SH-SY5Y (cell line): ENCODE measurements at regions not wholly inside any gene's neighbourhood (a gene's known extent, or its start where the extent isn't known, plus 50 kb on each side); places are given as distances from the start of the nearest gene placed in this dataset.

Experiments used
- GATA2 ChIP-seq: IDR thresholded peaks from 2 replicates; pipeline ENCODE4 v1.6.1; 2011; ENCODE audit warnings: mild to moderate bottlenecking, low read depth, low read length
- GATA3 ChIP-seq: IDR thresholded peaks from 2 replicates; pipeline ENCODE4 v1.6.1; 2011; ENCODE audit warnings: low read depth, mild to moderate bottlenecking, low read length, moderate library complexity

GRCh38 chr16:77650761-77651160 is 71.6 kb upstream of the NUDT7 start:
- TF ChIP-seq GATA2 (no peak), GATA3 (no peak)

GRCh38 chr16:77652399-77652798 is 69.9 kb upstream of the NUDT7 start:
- TF ChIP-seq GATA3 (no peak), GATA2 (no peak)

- TF ChIP-seq GATA2 = no peak
- no peak for TF ChIP-seq GATA3
Observed at GRCh38 chr16:77657016-77657415, 65.3 kb upstream of the NUDT7 start.

- no peak for TF ChIP-seq GATA2
- no peak for TF ChIP-seq GATA3
Observed at GRCh38 chr16:77660311-77660710, 62.0 kb upstream of the NUDT7 start.

DNA sequence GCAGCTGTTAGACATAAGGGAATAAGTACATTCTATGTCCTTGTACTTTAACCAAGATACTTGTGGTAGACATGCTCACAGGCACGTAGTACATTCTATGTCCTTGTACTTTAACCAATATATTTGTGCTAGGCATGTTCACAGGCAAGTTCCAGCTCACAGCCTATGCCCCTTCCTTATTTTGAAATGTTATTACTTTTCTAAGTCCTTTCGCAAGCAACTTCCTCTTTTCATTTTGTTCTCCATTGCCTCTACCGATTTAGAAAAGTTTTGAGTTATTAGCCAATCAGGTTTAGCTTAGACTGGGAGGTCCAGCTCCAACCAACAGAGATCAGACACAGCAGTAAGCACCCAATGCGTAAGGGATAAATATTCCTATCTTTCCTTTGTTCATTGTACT is 60.1 kb upstream of the NUDT7 start:
- TF ChIP-seq GATA2 (no peak), GATA3 (no peak)

GRCh38 chr16:77663711-77664110 is 58.6 kb upstream of the NUDT7 start:
- TF ChIP-seq GATA2 (no peak), GATA3 (no peak)

DNA sequence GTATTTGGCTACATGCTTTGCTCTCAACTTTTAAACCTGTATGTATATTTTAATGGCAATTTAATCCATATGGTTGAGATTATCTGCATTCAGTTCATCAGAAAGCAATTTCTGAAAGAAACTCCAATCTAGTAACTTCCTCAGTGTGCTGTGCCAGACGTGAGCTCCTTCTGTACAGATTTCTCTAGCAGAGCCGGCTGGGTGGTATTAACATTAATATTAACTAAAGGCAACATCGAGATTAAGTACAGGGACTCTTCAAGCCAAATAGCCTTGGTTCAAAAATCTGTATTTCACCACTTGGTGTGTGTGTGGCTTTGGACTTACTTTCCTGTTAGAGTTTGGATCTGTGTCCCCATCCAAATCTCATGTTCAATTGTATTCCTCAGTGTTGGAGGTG is 55.5 kb upstream of the NUDT7 start:
- TF ChIP-seq GATA2 = no peak
- TF ChIP-seq GATA3 = no peak

GRCh38 chr16:77668201-77668600 is 54.1 kb upstream of the NUDT7 start:
- no peak for TF ChIP-seq GATA3
- TF ChIP-seq GATA2 = no peak

DNA sequence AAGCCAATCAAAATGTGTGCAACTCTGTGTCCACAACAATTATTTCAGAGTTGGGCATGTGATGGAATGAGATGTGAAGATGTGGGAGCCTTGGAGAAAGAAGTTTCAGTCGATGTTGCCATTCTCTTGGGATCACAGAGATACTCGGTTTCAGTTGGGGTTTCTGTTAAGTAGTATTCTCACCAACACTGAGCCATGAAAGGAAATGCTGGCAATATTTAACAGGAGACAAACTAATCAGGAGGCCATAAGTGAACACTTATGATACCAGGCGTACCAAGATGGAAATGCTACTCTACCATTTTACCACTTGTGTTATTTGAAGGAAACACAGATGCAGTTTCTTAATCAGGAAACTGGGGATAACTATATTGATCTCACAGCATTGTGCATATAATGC is 53.3 kb upstream of the NUDT7 start:
- no peak for TF ChIP-seq GATA3
- no peak for TF ChIP-seq GATA2
